ENCODE measurements at regions not wholly inside any gene's neighbourhood (a gene's known extent, or its start where the extent isn't known, plus 50 kb on each side); places are given as distances from the start of the nearest gene placed in this dataset.

- H3K14ac ChIP-seq (ENCODE audit: low read length): no peak overlapping the region
- H2BK120ac ChIP-seq (ENCODE audit: low read depth, low read length): no peak overlapping the region
- peak overlapping the region; percentile 43 for H2AK5ac ChIP-seq (ENCODE audit: low read depth, low read length)
- no peak overlapping the region for H3K4ac ChIP-seq (ENCODE audit: low read length)
- H3K4me1 ChIP-seq (ENCODE audit: control insufficient read depth in 2 of 2, insufficient read depth in 1 of 2, low read depth in 1 of 2, low read length in 2 of 2): peaks cover 0 to 11% of the 10 kb centered on the region in 2 donors
- no CpG with 5 or more reads among the region's 6 CpGs for WGBS, 2 donors (ENCODE audit: extremely low coverage in 2 of 2, insufficient read length in 2 of 2, insufficient replicate concordance in 1 of 2)
- no peaks in the 10 kb centered on the region for H3K36me3 ChIP-seq (replicated peaks in 1 of 2; ENCODE audit: control insufficient read depth in 2 of 2, insufficient read depth in 2 of 2, low read length in 2 of 2)
- no peak for DNase-seq (ENCODE audit: low spot score)
- no peaks in the 10 kb centered on the region for H3K79me1 ChIP-seq (ENCODE audit: low read depth, low read length)
- H2BK5ac ChIP-seq (ENCODE audit: low read length): no peak overlapping the region
- H4K8ac ChIP-seq (ENCODE audit: low read depth, low read length): no peak overlapping the region
- H2BK15ac ChIP-seq (ENCODE audit: low read length): no peak overlapping the region
- H3K4me3 ChIP-seq (ENCODE audit: low read length in 2 of 2): no peak overlapping the region
- H3K9me3 ChIP-seq (replicated peaks in 1 of 2; ENCODE audit: control insufficient read depth in 2 of 2, insufficient read depth in 1 of 2, low read depth in 1 of 2, low read length in 2 of 2): no peaks in the 10 kb centered on the region
- peak overlapping the region; percentile 57 for H3K18ac ChIP-seq (ENCODE audit: low read length)
- no peak overlapping the region for H4K91ac ChIP-seq (ENCODE audit: low read depth, low read length, poor library complexity)
- H3K23ac ChIP-seq (ENCODE audit: low read depth, low read length, poor library complexity): no peak overlapping the region
- H3K9ac ChIP-seq (ENCODE audit: low read depth, low read length, poor library complexity): no peak overlapping the region
- H3K4me2 ChIP-seq (ENCODE audit: insufficient read depth, low read length, poor library complexity, severe bottlenecking): no peak overlapping the region
- no peak overlapping the region for H3K27ac ChIP-seq (replicated peaks; ENCODE audit: low read length)
- H3K27me3 ChIP-seq (ENCODE audit: control insufficient read depth in 3 of 3, insufficient read depth in 3 of 3, low read depth in 1 of 3, low read length in 3 of 3): peaks cover 0 to 52% (median 8%) of the 10 kb centered on the region in 3 experiments
- H2AFZ ChIP-seq (ENCODE audit: low read length): no peak overlapping the region
- no peak overlapping the region for H2BK12ac ChIP-seq (ENCODE audit: low read length)
Observed at GRCh38 chr11:116502641-116503061, 270.1 kb downstream of the BUD13 start.

DNA sequence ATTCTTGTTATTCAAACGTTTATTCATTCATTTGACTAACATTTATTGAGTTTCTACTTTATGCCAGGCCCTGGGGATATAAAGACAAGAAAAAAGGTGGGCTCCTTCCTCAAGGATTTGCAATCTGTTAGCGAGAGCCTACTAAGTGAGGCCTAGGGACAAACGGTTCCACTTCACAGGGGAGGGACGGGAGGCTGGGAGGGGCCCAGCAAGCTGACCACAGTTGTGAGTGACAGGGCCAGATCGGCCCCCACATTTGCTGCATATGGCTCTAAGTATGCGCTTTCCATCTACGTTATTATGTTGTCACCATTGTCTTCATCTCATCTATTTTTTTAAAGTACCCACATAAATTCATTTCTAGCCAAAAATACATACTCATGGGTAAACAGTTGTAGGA is 271.1 kb downstream of the BUD13 start:
- Histone ChIP-seq H4K8ac (ENCODE audit: low read depth, low read length) (no peak overlapping the region), H2BK120ac (ENCODE audit: low read depth, low read length) (no peak overlapping the region), H2AK5ac (ENCODE audit: low read depth, low read length) (no peak overlapping the region), H2BK12ac (ENCODE audit: low read length) (no peak overlapping the region), H3K4me1 (ENCODE audit: control insufficient read depth in 2 of 2, insufficient read depth in 1 of 2, low read depth in 1 of 2, low read length in 2 of 2) (peaks cover 0 to 11% of the 10 kb centered on the region in 2 donors), H3K4me3 (ENCODE audit: low read length in 2 of 2) (no peak overlapping the region), H3K79me1 (ENCODE audit: low read depth, low read length) (no peaks in the 10 kb centered on the region), H3K23ac (ENCODE audit: low read depth, low read length, poor library complexity) (no peak overlapping the region), H2AFZ (ENCODE audit: low read length) (no peak overlapping the region), H2BK15ac (ENCODE audit: low read length) (no peak overlapping the region), H3K27ac (replicated peaks; ENCODE audit: low read length) (no peak overlapping the region), H2BK5ac (ENCODE audit: low read length) (no peak overlapping the region), H4K91ac (ENCODE audit: low read depth, low read length, poor library complexity) (no peak overlapping the region), H3K36me3 (replicated peaks in 1 of 2; ENCODE audit: control insufficient read depth in 2 of 2, insufficient read depth in 2 of 2, low read length in 2 of 2) (no peaks in the 10 kb centered on the region), H3K9ac (ENCODE audit: low read depth, low read length, poor library complexity) (no peak overlapping the region), H3K18ac (ENCODE audit: low read length) (no peak overlapping the region), H3K4me2 (ENCODE audit: insufficient read depth, low read length, poor library complexity, severe bottlenecking) (no peak overlapping the region), H3K14ac (ENCODE audit: low read length) (no peak overlapping the region), H3K4ac (ENCODE audit: low read length) (no peak overlapping the region), H3K27me3 (ENCODE audit: control insufficient read depth in 3 of 3, insufficient read depth in 3 of 3, low read depth in 1 of 3, low read length in 3 of 3) (peaks cover 0 to 52% (median 7%) of the 10 kb centered on the region in 3 experiments), H3K9me3 (replicated peaks in 1 of 2; ENCODE audit: control insufficient read depth in 2 of 2, insufficient read depth in 1 of 2, low read depth in 1 of 2, low read length in 2 of 2) (no peaks in the 10 kb centered on the region)
- no CpG with 5 or more reads among the region's 7 CpGs for WGBS, 2 donors (ENCODE audit: extremely low coverage in 2 of 2, insufficient read length in 2 of 2, insufficient replicate concordance in 1 of 2)
- DNase-seq (ENCODE audit: low spot score): no peak

DNA sequence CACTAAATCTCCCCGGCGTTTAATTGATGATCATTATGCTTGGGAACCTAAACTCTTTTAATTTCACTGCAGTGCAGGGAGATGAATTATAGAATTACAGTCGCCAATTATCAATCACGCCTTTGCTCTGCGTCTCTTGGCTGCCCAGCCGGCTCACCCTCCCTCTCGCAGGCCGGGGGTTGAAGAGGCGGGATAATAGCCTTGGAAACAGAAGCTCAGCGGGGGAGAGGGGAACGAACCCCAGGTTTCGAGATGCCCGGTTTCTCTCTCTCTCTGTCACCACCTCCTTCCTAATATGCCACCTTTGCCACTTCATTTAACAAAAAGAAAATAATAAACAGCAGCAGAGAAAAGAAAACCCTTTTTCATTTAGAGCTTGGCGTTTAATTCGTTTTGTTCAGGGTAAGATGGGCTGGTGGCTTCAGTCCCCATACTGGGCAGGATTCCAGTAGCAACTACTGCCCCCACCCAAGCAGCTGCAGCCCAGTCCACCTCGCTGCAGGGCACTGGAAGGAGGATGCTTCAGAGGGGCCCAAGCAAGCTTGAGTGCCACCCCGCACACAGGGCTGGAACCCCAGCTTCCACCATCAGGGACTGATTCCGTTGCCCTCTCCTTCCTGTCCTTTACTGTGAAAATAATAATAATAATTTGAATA is 271.7 kb downstream of the BUD13 start:
- no peak overlapping the region for H3K27ac ChIP-seq (replicated peaks; ENCODE audit: low read length)
- H3K36me3 ChIP-seq (replicated peaks in 1 of 2; ENCODE audit: control insufficient read depth in 2 of 2, insufficient read depth in 2 of 2, low read length in 2 of 2): no peaks in the 10 kb centered on the region
- H4K91ac ChIP-seq (ENCODE audit: low read depth, low read length, poor library complexity): no peak overlapping the region

GRCh38 chr11:116500026-116500946 is 272.5 kb downstream of the BUD13 start:
- H3K9me3 ChIP-seq (replicated peaks in 1 of 2; ENCODE audit: control insufficient read depth in 2 of 2, insufficient read depth in 1 of 2, low read depth in 1 of 2, low read length in 2 of 2): no peaks in the 10 kb centered on the region
- peak overlapping the region; percentile 77 for H2AK5ac ChIP-seq (ENCODE audit: low read depth, low read length)
- H3K4me3 ChIP-seq (ENCODE audit: low read length in 2 of 2): no peak overlapping the region
- H3K27me3 ChIP-seq (ENCODE audit: control insufficient read depth in 3 of 3, insufficient read depth in 3 of 3, low read depth in 1 of 3, low read length in 3 of 3): peaks cover 0 to 52% (median 6%) of the 10 kb centered on the region in 3 experiments
- no peaks in the 10 kb centered on the region for H3K79me1 ChIP-seq (ENCODE audit: low read depth, low read length)
- H3K27ac ChIP-seq (replicated peaks; ENCODE audit: low read length): no peak overlapping the region
- peak overlapping the region; percentile 5 for H3K9ac ChIP-seq (ENCODE audit: low read depth, low read length, poor library complexity)
- H4K91ac ChIP-seq (ENCODE audit: low read depth, low read length, poor library complexity): no peak overlapping the region
- H3K4me1 ChIP-seq (ENCODE audit: control insufficient read depth in 2 of 2, insufficient read depth in 1 of 2, low read depth in 1 of 2, low read length in 2 of 2): peaks cover 0 to 4% of the 10 kb centered on the region in 2 donors
- no peak overlapping the region for H3K4ac ChIP-seq (ENCODE audit: low read length)
- peak overlapping the region; percentile 76 for H3K18ac ChIP-seq (ENCODE audit: low read length)
- H2BK5ac ChIP-seq (ENCODE audit: low read length): peak overlapping the region; percentile 27
- H2AFZ ChIP-seq (ENCODE audit: low read length): no peak overlapping the region
- no peak overlapping the region for H4K8ac ChIP-seq (ENCODE audit: low read depth, low read length)
- H2BK15ac ChIP-seq (ENCODE audit: low read length): peak overlapping the region; percentile 51
- no peak overlapping the region for H2BK120ac ChIP-seq (ENCODE audit: low read depth, low read length)
- H3K23ac ChIP-seq (ENCODE audit: low read depth, low read length, poor library complexity): no peak overlapping the region
- H3K14ac ChIP-seq (ENCODE audit: low read length): no peak overlapping the region
- DNase-seq (ENCODE audit: low spot score): no peak
- H3K36me3 ChIP-seq (replicated peaks in 1 of 2; ENCODE audit: control insufficient read depth in 2 of 2, insufficient read depth in 2 of 2, low read length in 2 of 2): no peaks in the 10 kb centered on the region
- WGBS, 2 donors (ENCODE audit: extremely low coverage in 2 of 2, insufficient read length in 2 of 2, insufficient replicate concordance in 1 of 2): no CpG with 5 or more reads among the region's 45 CpGs
- peak overlapping the region; percentile 45 for H3K4me2 ChIP-seq (ENCODE audit: insufficient read depth, low read length, poor library complexity, severe bottlenecking)
- no peak overlapping the region for H2BK12ac ChIP-seq (ENCODE audit: low read length)

More for the DNA sequence above, 271.7 kb downstream of the BUD13 start:
- no peak overlapping the region for H3K14ac ChIP-seq (ENCODE audit: low read length)
- no peak overlapping the region for H2BK12ac ChIP-seq (ENCODE audit: low read length)
- DNase-seq (ENCODE audit: low spot score): peak; percentile 33
- no peak overlapping the region for H2AFZ ChIP-seq (ENCODE audit: low read length)
- no peak overlapping the region for H2AK5ac ChIP-seq (ENCODE audit: low read depth, low read length)
- H2BK120ac ChIP-seq (ENCODE audit: low read depth, low read length): no peak overlapping the region
- no peak overlapping the region for H3K4me3 ChIP-seq (ENCODE audit: low read length in 2 of 2)
- H3K79me1 ChIP-seq (ENCODE audit: low read depth, low read length): no peaks in the 10 kb centered on the region
- H3K4me1 ChIP-seq (ENCODE audit: control insufficient read depth in 2 of 2, insufficient read depth in 1 of 2, low read depth in 1 of 2, low read length in 2 of 2): peaks cover 0 to 8% of the 10 kb centered on the region in 2 donors
- no peak overlapping the region for H3K18ac ChIP-seq (ENCODE audit: low read length)
- no peak overlapping the region for H3K4ac ChIP-seq (ENCODE audit: low read length)
- no peaks in the 10 kb centered on the region for H3K9me3 ChIP-seq (replicated peaks in 1 of 2; ENCODE audit: control insufficient read depth in 2 of 2, insufficient read depth in 1 of 2, low read depth in 1 of 2, low read length in 2 of 2)
- H3K23ac ChIP-seq (ENCODE audit: low read depth, low read length, poor library complexity): no peak overlapping the region
- WGBS, 2 donors (ENCODE audit: extremely low coverage in 2 of 2, insufficient read length in 2 of 2, insufficient replicate concordance in 1 of 2): no CpG with 5 or more reads among the region's 18 CpGs
- H2BK15ac ChIP-seq (ENCODE audit: low read length): no peak overlapping the region
- no peak overlapping the region for H4K8ac ChIP-seq (ENCODE audit: low read depth, low read length)
- H3K27me3 ChIP-seq (ENCODE audit: control insufficient read depth in 3 of 3, insufficient read depth in 3 of 3, low read depth in 1 of 3, low read length in 3 of 3): peaks cover 0 to 52% (median 6%) of the 10 kb centered on the region in 3 experiments
- H3K9ac ChIP-seq (ENCODE audit: low read depth, low read length, poor library complexity): no peak overlapping the region
- H2BK5ac ChIP-seq (ENCODE audit: low read length): no peak overlapping the region
- H3K4me2 ChIP-seq (ENCODE audit: insufficient read depth, low read length, poor library complexity, severe bottlenecking): peak overlapping the region; percentile 45

Measured in neuronal stem cell (in vitro differentiated cells).